IMR-90 (cell line): ENCODE measurements at regions not wholly inside any gene's neighbourhood (a gene's known extent, or its start where the extent isn't known, plus 50 kb on each side); places are given as distances from the start of the nearest gene placed in this dataset.

Experiments
- ATAC-seq: fragments of 200-7000 bp; cut with Tn5 transposase; 2 replicates; pipeline ENCODE4 v1.9.1; 2020; ENCODE audit warnings: low read depth, mild to moderate bottlenecking, moderate library complexity
- BruUV-seq: library from RNA; stranded (reverse); fragments of 400-500 nt; replicated peaks from 2 replicates; lab custom pipeline; 2021; lab: Mats Ljungman, UMichigan
- CTCF ChIA-PET: fragments of 300-600 bp; formaldehyde crosslinking; extraction: SDS; loops from one replicate; lab custom pipeline; 2021; ENCODE audit warnings: antibody characterized with exemption; lab: Yijun Ruan, JAX
- POLR2A ChIA-PET: fragments of 300-600 bp; sonication (Branson Sonifier 250); formaldehyde crosslinking; loops from one replicate; lab custom pipeline; 2022; ENCODE audit warnings: antibody characterized with exemption; ENCODE audit not compliant: unreplicated experiment; lab: Charles Lee
- DNase-seq: peaks from one replicate; pipeline ENCODE4 v3.0.0; 2013
- H2AFZ ChIP-seq: replicated peaks from 2 replicates; pipeline ENCODE3; 2013; ENCODE audit warnings: low read length, mild to moderate bottlenecking; ENCODE audit not compliant: poor library complexity
- H2AK5ac ChIP-seq: 2 replicates; pipeline ENCODE4 v1.6.1; 2013; ENCODE audit warnings: low read depth, low read length, inconsistent platforms
- H2AK9ac ChIP-seq: replicated peaks from 2 replicates; pipeline ENCODE3; 2013; ENCODE audit warnings: mild to moderate bottlenecking, low read depth, low read length, moderate library complexity; ENCODE audit not compliant: poor library complexity
- H2BK120ac ChIP-seq: 2 replicates; pipeline ENCODE4 v1.6.1; 2013; ENCODE audit warnings: low read depth, low read length, inconsistent platforms
- H2BK15ac ChIP-seq: 3 replicates; pipeline ENCODE4 v1.6.1; 2013; ENCODE audit warnings: low read depth, low read length, inconsistent platforms
- H2BK20ac ChIP-seq: 2 replicates; pipeline ENCODE4 v1.6.1; 2013; ENCODE audit warnings: low read depth, mild to moderate bottlenecking, inconsistent platforms, low read length, moderate library complexity
- H2BK5ac ChIP-seq: 2 replicates; pipeline ENCODE4 v1.6.1; 2013; ENCODE audit warnings: mild to moderate bottlenecking, low read depth, low read length, inconsistent platforms; ENCODE audit not compliant: poor library complexity, severe bottlenecking
- H3K14ac ChIP-seq: replicated peaks from 2 replicates; pipeline ENCODE4 v1.6.1; 2013; ENCODE audit warnings: low read depth, low read length, inconsistent platforms
- H3K18ac ChIP-seq: 2 replicates; pipeline ENCODE4 v1.6.1; 2013; ENCODE audit warnings: low read depth, low read length, control low read depth
- H3K23ac ChIP-seq: 2 replicates; pipeline ENCODE4 v1.6.1; 2013; ENCODE audit warnings: low read depth, low read length, inconsistent platforms
- H3K27ac ChIP-seq: 2 replicates; pipeline ENCODE4 v1.5.1; 2013; ENCODE audit warnings: mild to moderate bottlenecking, control low read depth, low read length; ENCODE audit not compliant: insufficient read depth
- H3K27me3 ChIP-seq: 2 replicates; pipeline ENCODE4 v1.6.1; 2013; ENCODE audit warnings: low read length; ENCODE audit not compliant: control insufficient read depth, insufficient read depth
- H3K36me3 ChIP-seq: 2 replicates; pipeline ENCODE4 v1.6.1; 2013; ENCODE audit warnings: low read length, mixed read lengths; ENCODE audit not compliant: control insufficient read depth, insufficient read depth
- H3K4ac ChIP-seq: 2 replicates; pipeline ENCODE4 v1.6.1; 2013; ENCODE audit warnings: low read depth, low read length, inconsistent platforms
- H3K4me1 ChIP-seq: 2 replicates; pipeline ENCODE4 v1.6.1; 2013; ENCODE audit warnings: low read length, mixed read lengths; ENCODE audit not compliant: control insufficient read depth, insufficient read depth
- H3K4me2 ChIP-seq: 2 replicates; pipeline ENCODE4 v1.6.1; 2013; ENCODE audit warnings: low read depth, mild to moderate bottlenecking, control low read depth, low read length, moderate library complexity
- H3K4me3 ChIP-seq: 2 replicates; pipeline ENCODE4 v1.5.1; 2013; ENCODE audit warnings: low read depth, mild to moderate bottlenecking, control low read depth, low read length, moderate library complexity; ENCODE audit not compliant: insufficient read depth
- H3K56ac ChIP-seq: 2 replicates; pipeline ENCODE4 v1.6.1; 2013; ENCODE audit warnings: low read length, inconsistent platforms; ENCODE audit not compliant: insufficient read depth; ENCODE audit errors: extremely low read depth
- H3K79me1 ChIP-seq, 2 experiments: 2 replicates each; pipeline ENCODE4 v1.6.1; 2013; ENCODE audit warnings: low read length in 2 of 2, inconsistent platforms in 1 of 2, low read depth in 1 of 2
- H3K9ac ChIP-seq: 2 replicates; pipeline ENCODE4 v1.6.1; 2013; ENCODE audit warnings: low read depth, low read length, control low read depth
- H3K9me1 ChIP-seq: 2 replicates; pipeline ENCODE4 v1.6.1; 2013; ENCODE audit warnings: low read length, inconsistent platforms; ENCODE audit not compliant: insufficient read depth
- H3K9me3 ChIP-seq: 2 replicates; pipeline ENCODE4 v1.6.1; 2013; ENCODE audit warnings: low read length; ENCODE audit not compliant: control insufficient read depth, insufficient read depth
- H4K20me1 ChIP-seq: 2 replicates; pipeline ENCODE4 v1.6.1; 2013; ENCODE audit warnings: low read length, inconsistent platforms; ENCODE audit not compliant: insufficient read depth
- H4K5ac ChIP-seq: 2 replicates; pipeline ENCODE4 v1.6.1; 2013; ENCODE audit warnings: mild to moderate bottlenecking, low read depth, low read length, control low read depth
- H4K8ac ChIP-seq, 2 experiments: 2 replicates each; pipeline ENCODE4 v1.6.1; 2013; ENCODE audit warnings: low read depth in 2 of 2, low read length in 2 of 2, control low read depth in 1 of 2, inconsistent platforms in 1 of 2
- H4K91ac ChIP-seq: 2 replicates; pipeline ENCODE4 v1.6.1; 2013; ENCODE audit warnings: low read depth, low read length, inconsistent platforms; ENCODE audit not compliant: insufficient read depth
- CEBPB ChIP-seq: IDR thresholded peaks from 2 replicates; pipeline ENCODE4 v1.6.1; 2012; ENCODE audit warnings: low read depth, low read length, improper control_type of control experiment
- CHD1 ChIP-seq: IDR thresholded peaks from 2 replicates; pipeline ENCODE4 v1.6.1; 2012; ENCODE audit warnings: low read depth, low read length, improper control_type of control experiment
- RCOR1 ChIP-seq: IDR thresholded peaks from 2 replicates; pipeline ENCODE4 v1.6.1; 2012; ENCODE audit warnings: mild to moderate bottlenecking, low read length, improper control_type of control experiment; ENCODE audit not compliant: insufficient replicate concordance
- RFX5 ChIP-seq: IDR thresholded peaks from 2 replicates; pipeline ENCODE4 v1.8.0; 2012; ENCODE audit warnings: low read depth, mild to moderate bottlenecking, low read length, moderate library complexity
- WGBS, 2 experiments: methylation state at CpG; one replicate each; pipeline versions ENCODE4 v1.1.5 to v1.1.7; 2013; ENCODE audit warnings: missing lambda C conversion rate in 2 of 2; ENCODE audit not compliant: insufficient read length in 1 of 2; ENCODE audit errors: extremely low coverage in 2 of 2; 5-methylcytosine and 5-hydroxymethylcytosine counted together
- dilution Hi-C: fragments of 300-500 bp; cut with HindIII; formaldehyde crosslinking; loops from one replicate; pipeline ENCODE4 v1.14.3; 2018; ENCODE audit warnings: low sequenced_read_pairs; ENCODE audit not compliant: unreplicated experiment
- in situ Hi-C: fragments of 300-500 bp; cut with MboI; formaldehyde crosslinking; loops from 3 replicates; pipeline ENCODE4 v1.14.3; 2019; ENCODE audit warnings: low sequenced_read_pairs, inconsistent platforms, mixed read lengths
- intact Hi-C: fragments of 100-400 bp; cut with micrococcal nuclease; formaldehyde crosslinking; loops from 2 replicates; pipeline ENCODE4 v1.10.0; 2022
- TF ChIP-seq, protein P1 (sequence below): fragments of 150-350 bp; IDR thresholded peaks from 2 replicates; pipeline ENCODE4 v1.6.1; 2016; ENCODE audit warnings: low read depth, mild to moderate bottlenecking, low read length, moderate library complexity, borderline replicate concordance

DNA sequence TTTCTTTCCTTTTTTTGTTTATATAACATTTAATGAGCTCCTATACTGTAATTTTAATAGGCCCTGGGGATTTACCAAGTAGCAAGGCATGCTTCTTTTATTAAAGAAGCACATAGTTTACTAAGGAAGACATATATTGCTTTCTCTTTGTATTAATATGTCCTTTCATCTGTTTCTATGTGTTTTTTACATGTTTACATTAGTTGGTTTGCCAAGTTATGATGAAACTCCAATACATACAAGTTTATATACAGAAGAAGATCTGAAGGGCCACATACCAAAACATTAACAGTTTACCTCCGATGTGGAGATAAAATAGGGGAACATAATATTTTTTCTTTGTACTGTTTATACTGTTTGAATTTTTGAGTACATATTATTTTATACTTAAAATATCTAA lies 100.9 kb downstream of the LACC1 start:
- POLR2A ChIA-PET: no interaction called here
- in situ Hi-C loops: no loop called here

More for the DNA sequence above, 100.9 kb downstream of the LACC1 start:
- Histone ChIP-seq H3K18ac (no peak overlapping the region), H3K23ac (no peak overlapping the region), H2BK20ac (no peak overlapping the region), H3K4me3 (no peak overlapping the region), H2BK5ac (no peak overlapping the region), H3K79me1 (no peaks in the 10 kb centered on the region), H4K20me1 (no peaks in the 10 kb centered on the region), H4K5ac (no peak overlapping the region), H2AK5ac (no peak overlapping the region), H2BK15ac (no peak overlapping the region), H3K27me3 (peaks cover 16% of the 10 kb centered on the region), H3K14ac (no peak overlapping the region), H4K91ac (no peak overlapping the region), H3K4me2 (no peak overlapping the region), H3K9me3 (no peaks in the 10 kb centered on the region), H3K36me3 (no peaks in the 10 kb centered on the region), H3K4ac (no peak overlapping the region), H3K27ac (no peak overlapping the region), H2AFZ (no peak overlapping the region), H3K56ac (no peak overlapping the region), H2AK9ac (no peak overlapping the region), H3K9ac (no peak overlapping the region), H4K8ac (no peak overlapping the region), H3K9me1 (no peaks in the 10 kb centered on the region), H3K4me1 (no peaks in the 10 kb centered on the region; the same call in 1 of the 2 replicates), H2BK120ac (no peak overlapping the region)
- no peak for DNase-seq
- CTCF ChIA-PET: no interaction called here
- intact Hi-C loops (no loop called here), dilution Hi-C loops (no loop called here)
- TF ChIP-seq CHD1: no peak
- no peak for TF ChIP-seq RCOR1
- TF ChIP-seq CEBPB: no peak
- TF ChIP-seq RFX5: no peak
- TF ChIP-seq, protein P1, sequence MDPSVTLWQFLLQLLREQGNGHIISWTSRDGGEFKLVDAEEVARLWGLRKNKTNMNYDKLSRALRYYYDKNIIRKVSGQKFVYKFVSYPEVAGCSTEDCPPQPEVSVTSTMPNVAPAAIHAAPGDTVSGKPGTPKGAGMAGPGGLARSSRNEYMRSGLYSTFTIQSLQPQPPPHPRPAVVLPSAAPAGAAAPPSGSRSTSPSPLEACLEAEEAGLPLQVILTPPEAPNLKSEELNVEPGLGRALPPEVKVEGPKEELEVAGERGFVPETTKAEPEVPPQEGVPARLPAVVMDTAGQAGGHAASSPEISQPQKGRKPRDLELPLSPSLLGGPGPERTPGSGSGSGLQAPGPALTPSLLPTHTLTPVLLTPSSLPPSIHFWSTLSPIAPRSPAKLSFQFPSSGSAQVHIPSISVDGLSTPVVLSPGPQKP: no peak
- no CpG with 5 or more reads among the region's 1 CpG for WGBS, 2 experiments
- no TSS peak for BruUV-seq
- ATAC-seq: no peak
